ENCODE measurements at regions not wholly inside any gene's neighbourhood (a gene's known extent, or its start where the extent isn't known, plus 50 kb on each side); places are given as distances from the start of the nearest gene placed in this dataset.

DNA sequence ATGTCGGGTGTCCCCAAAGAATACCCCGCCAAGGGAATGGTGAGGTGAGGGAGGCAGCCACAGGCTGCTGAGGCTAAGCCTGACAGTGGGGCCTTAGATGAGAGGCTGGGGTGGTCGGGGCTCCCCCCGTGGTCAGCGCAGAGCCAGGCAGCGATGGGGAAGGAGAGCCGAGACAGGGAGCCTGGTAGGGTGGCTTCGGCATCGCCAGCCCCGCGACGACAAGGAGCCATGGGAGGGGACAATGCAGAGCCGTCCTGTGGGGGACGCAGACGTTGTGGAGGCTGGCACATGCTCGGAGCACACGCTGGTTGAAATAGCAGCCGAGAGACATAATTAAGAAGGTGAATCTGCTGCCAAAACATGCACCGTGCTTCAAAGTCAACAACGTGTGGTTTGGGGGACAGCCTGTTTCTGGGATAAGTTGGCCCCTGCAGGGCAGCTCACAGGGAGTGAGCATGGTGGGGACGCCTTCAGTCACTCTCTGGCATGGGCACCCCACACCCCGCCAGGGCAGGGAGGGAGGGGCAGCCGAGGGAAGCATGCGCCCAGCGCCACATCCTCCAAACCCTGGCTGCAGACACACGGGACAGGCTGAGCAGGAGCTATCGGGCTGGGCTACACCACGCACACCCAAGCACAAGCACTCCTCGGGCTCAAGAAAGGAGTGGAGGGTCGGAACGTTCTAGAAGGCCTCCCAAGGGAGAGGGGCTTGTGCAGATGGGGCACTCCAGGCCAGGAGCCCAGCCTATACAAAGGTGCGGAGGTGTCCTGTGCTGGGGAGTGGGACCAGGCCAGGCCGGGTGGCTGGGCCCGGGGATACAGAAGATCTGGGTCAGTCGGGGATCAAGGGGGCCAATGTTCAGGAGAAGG is 66.6 kb upstream of the C14orf180 start:
- TF ChIP-seq, protein P1, sequence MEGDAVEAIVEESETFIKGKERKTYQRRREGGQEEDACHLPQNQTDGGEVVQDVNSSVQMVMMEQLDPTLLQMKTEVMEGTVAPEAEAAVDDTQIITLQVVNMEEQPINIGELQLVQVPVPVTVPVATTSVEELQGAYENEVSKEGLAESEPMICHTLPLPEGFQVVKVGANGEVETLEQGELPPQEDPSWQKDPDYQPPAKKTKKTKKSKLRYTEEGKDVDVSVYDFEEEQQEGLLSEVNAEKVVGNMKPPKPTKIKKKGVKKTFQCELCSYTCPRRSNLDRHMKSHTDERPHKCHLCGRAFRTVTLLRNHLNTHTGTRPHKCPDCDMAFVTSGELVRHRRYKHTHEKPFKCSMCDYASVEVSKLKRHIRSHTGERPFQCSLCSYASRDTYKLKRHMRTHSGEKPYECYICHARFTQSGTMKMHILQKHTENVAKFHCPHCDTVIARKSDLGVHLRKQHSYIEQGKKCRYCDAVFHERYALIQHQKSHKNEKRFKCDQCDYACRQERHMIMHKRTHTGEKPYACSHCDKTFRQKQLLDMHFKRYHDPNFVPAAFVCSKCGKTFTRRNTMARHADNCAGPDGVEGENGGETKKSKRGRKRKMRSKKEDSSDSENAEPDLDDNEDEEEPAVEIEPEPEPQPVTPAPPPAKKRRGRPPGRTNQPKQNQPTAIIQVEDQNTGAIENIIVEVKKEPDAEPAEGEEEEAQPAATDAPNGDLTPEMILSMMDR (IDR thresholded peaks at IDR 0.05), result no peak
- no peak for TF ChIP-seq POLR2A (IDR thresholded peaks at IDR 0.05)

Measured in breast epithelium (tissue), 3 donors.